GM19239 (cell line): ENCODE measurements at regions not wholly inside any gene's neighbourhood (a gene's known extent, or its start where the extent isn't known, plus 50 kb on each side); places are given as distances from the start of the nearest gene placed in this dataset.
"Not testable (repeated sequence)": the region's sequence is repeated elsewhere in the genome, so short reads cannot be mapped to it uniquely, and the experiment has no call there.

Experiments used
- DNase-seq: peaks from one replicate; pipeline ENCODE4 v3.0.0; 2011; ENCODE audit warnings: low spot score; ENCODE audit not compliant: insufficient read length
- FAIRE-seq: peaks from 2 replicates; lab custom pipeline; 2011; peaks lifted over from hg19 to GRCh38; lab: Jason Lieb, UNC

- DNase-seq (no peak), FAIRE-seq (no peak)
Measured at GRCh38 chr13:81582381-81582780, 1241.5 kb upstream of the SPRY2 start.

- FAIRE-seq: no peak
- no peak for DNase-seq
Measured at GRCh38 chr13:81577601-81578195, 1236.8 kb upstream of the SPRY2 start.

- FAIRE-seq (no peak), DNase-seq (no peak)
Measured at GRCh38 chr13:81568824-81569223, 1227.9 kb upstream of the SPRY2 start.

GRCh38 chr13:81565849-81566248, 1224.9 kb upstream of the SPRY2 start:
- DNase-seq (no peak), FAIRE-seq (no peak)

GRCh38 chr13:81563091-81563490, 1222.2 kb upstream of the SPRY2 start:
- no peak for DNase-seq
- no peak for FAIRE-seq

- no peak for FAIRE-seq
- no peak for DNase-seq
Measured at GRCh38 chr13:81562598-81562997, 1221.7 kb upstream of the SPRY2 start.

- DNase-seq (no peak), FAIRE-seq (no peak)
Measured at GRCh38 chr13:81551036-81551435, 1210.1 kb upstream of the SPRY2 start.

GRCh38 chr13:81546294-81546693, 1205.4 kb upstream of the SPRY2 start:
- DNase-seq, FAIRE-seq: not testable (repeated sequence)

- no peak for DNase-seq
- no peak for FAIRE-seq
Measured at GRCh38 chr13:81540777-81541176, 1199.9 kb upstream of the SPRY2 start.

GRCh38 chr13:81539643-81540150, 1198.8 kb upstream of the SPRY2 start:
- DNase-seq: no peak
- FAIRE-seq: no peak

GRCh38 chr13:81498969-81499368, 1158.0 kb upstream of the SPRY2 start:
- no peak for FAIRE-seq
- no peak for DNase-seq

- DNase-seq (no peak), FAIRE-seq (no peak)
Measured at GRCh38 chr13:81493144-81493543, 1152.2 kb upstream of the SPRY2 start.

- no peak for FAIRE-seq
- DNase-seq: no peak
Measured at GRCh38 chr13:81492449-81492848, 1151.5 kb upstream of the SPRY2 start.

- FAIRE-seq (no peak), DNase-seq (no peak)
Measured at GRCh38 chr13:81488021-81488420, 1147.1 kb upstream of the SPRY2 start.

- FAIRE-seq (no peak), DNase-seq (no peak)
Measured at GRCh38 chr13:81487151-81487550, 1146.2 kb upstream of the SPRY2 start.

- DNase-seq: no peak
- FAIRE-seq: no peak
Measured at GRCh38 chr13:81480634-81481033, 1139.7 kb upstream of the SPRY2 start.

- DNase-seq (no peak), FAIRE-seq (no peak)
Measured at GRCh38 chr13:81473366-81473899, 1132.5 kb upstream of the SPRY2 start.

- no peak for FAIRE-seq
- DNase-seq: no peak
Measured at GRCh38 chr13:81458170-81458569, 1117.2 kb upstream of the SPRY2 start.

- no peak for DNase-seq
- no peak for FAIRE-seq
Measured at GRCh38 chr13:81446441-81446840, 1105.5 kb upstream of the SPRY2 start.

GRCh38 chr13:81442904-81443303, 1102.0 kb upstream of the SPRY2 start:
- DNase-seq (no peak), FAIRE-seq (no peak)

GRCh38 chr13:81425286-81425685, 1084.4 kb upstream of the SPRY2 start:
- no peak for FAIRE-seq
- DNase-seq: no peak

- DNase-seq (no peak), FAIRE-seq (no peak)
Measured at GRCh38 chr13:81409284-81409683, 1068.4 kb upstream of the SPRY2 start.
